NK-92 treated with Interleukin-12 subunit alpha and Interleukin-12 subunit beta, amount 100 ng/mL, for 24 hours (cell line): ENCODE measurements at regions not wholly inside any gene's neighbourhood (a gene's known extent, or its start where the extent isn't known, plus 50 kb on each side); places are given as distances from the start of the nearest gene placed in this dataset.

Source experiments
- DNase-seq: peaks from one replicate; lab custom pipeline; 2025; lab: John Stamatoyannopoulos, UW

GRCh38 chr13:108437496-108437895, 168.0 kb downstream of the TNFSF13B start:
- DNase-seq = no peak

- no peak for DNase-seq
Measured at GRCh38 chr13:108439556-108439955, 170.0 kb downstream of the TNFSF13B start.

- DNase-seq = no peak
Measured at GRCh38 chr13:108444448-108444847, 174.9 kb downstream of the TNFSF13B start.

DNA sequence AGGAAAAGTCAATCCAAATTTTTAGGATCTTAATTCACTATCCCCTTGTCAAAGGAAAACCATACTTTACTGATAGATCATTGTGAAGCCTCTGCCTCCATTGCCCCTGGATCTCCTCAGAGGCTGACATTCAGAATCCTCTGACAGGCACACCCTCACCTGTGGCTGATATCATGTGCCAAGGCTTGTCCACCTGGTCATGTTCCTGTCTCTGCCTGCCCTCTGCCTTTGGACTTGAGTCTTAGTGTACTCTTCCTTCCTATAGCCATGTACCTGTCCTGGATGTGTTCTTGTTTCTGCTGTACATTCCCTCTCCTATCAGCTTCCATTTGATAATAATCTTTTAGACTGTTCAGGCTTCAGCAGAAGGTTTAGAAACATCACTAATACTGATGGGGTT, 179.4 kb downstream of the TNFSF13B start:
- no peak for DNase-seq

- no peak for DNase-seq
Measured at GRCh38 chr13:108451121-108451520, 178.3 kb upstream of the MYO16 start.

DNA sequence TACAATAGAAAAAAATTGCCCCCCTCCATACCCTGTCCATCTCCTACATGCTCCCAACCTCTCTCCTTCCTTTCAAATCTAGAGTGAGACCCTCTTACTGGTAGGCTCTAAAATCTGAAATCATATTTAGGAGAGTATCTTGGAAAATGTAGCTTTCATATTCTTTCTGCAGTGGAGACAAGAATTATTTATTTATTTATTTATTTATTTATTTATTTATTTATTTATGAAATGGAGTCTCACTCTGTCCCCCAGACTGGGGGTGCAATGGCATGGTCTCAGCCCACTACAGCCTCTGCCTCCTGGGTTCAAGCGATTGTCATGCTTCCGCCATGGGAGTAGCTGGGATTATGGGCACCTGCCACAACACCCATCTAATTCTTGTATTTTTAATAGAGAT, 174.1 kb upstream of the MYO16 start:
- no peak for DNase-seq

GRCh38 chr13:108460043-108460442, 169.4 kb upstream of the MYO16 start:
- DNase-seq = no peak

DNA sequence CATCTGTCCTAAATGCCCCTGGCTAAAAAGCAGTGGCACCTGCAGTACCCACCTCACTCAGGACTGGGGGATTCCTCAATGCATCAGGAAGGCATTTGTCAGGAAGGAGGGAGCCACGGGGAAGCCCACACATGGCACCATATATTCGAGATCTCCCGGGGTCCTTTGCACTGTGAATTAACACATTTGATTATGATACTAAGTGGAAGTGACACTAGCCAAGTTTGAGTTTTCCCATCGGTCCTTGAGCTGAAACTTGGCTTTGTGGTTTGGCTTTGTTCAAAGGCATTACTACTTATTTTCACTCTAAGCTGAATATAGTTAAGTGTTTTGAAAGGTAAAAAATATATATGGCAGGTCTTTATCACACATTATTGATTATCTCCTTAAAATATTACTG, 168.7 kb upstream of the MYO16 start:
- no peak for DNase-seq

DNA sequence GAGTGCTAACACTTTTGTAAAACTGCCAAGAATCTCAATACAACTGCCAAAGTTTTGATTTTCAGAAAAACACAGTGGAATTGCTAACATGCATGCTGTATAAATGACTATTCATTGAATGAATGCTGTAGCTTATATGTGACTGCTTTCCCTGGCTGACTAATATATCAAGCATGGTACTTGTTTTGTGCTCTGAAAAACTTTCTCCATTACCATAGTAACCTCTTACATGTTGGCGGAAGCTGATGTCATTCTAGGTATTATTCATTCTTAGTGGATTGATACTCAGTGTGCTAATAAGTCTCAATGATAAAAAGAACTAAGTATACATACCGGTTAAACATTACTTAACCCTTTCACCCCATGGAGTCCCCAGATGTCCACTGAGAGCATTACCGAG, 166.1 kb upstream of the MYO16 start:
- no peak for DNase-seq

DNA sequence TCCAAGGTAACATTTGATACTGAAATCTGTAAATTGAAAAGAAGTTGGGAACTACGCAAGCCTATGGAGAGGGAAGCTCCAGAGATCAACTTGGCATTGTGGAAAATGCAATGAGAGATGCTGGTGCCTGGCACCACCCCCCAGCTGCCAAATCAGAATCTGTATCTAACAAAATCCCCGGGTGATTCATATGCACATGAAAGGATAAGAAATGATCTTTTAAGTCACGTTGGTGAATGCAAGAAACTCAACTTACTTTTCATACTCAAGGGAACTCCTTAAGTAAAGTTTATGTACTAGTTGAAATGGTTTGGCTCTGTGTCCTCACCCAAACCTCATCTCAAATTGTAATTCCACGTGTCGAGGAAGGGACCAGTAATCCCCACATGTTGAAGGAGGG, 158.5 kb upstream of the MYO16 start:
- DNase-seq = no peak

DNA sequence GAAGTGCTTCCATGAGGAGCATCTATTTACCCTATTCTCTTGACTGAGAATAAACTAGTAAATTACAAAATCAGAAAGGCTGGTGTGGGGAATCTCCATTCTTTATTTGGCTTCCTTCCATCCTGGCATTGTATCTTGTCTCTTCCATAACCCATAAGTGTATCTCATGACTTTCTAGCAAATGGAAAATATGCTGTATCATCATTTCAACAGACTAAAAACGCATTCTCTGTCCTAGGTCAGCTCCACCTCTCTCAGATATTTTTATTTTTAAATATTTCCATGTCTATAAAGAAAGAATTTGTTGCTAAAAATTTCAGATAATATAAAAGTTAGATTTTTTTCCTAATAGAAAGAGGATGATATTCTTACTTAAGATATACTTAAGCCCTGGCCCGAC, 154.2 kb upstream of the MYO16 start:
- no peak for DNase-seq

DNA sequence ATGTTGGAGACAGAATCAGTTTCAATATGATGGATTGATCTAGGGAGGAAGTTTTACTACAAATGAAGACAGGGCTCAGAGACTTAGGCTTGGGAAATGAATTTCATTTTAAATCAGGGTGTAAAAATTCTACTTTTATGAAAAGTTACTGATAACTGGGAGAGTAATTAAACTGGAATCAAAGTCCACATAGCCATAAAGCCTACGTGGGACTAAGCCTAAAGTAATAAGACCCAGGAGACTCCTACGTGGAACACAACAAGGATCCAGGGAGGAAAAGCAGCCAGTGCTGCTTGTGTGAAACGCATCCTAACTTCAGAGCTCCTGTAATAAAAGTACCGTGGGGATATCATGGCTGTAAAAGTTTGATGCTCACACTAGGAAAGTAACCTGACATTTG, 152.0 kb upstream of the MYO16 start:
- DNase-seq = no peak

- DNase-seq = no peak
Measured at GRCh38 chr13:108478179-108478578, 151.2 kb upstream of the MYO16 start.

- no peak for DNase-seq
Measured at GRCh38 chr13:108483981-108484380, 145.4 kb upstream of the MYO16 start.

GRCh38 chr13:108486096-108486495, 143.3 kb upstream of the MYO16 start:
- no peak for DNase-seq

DNA sequence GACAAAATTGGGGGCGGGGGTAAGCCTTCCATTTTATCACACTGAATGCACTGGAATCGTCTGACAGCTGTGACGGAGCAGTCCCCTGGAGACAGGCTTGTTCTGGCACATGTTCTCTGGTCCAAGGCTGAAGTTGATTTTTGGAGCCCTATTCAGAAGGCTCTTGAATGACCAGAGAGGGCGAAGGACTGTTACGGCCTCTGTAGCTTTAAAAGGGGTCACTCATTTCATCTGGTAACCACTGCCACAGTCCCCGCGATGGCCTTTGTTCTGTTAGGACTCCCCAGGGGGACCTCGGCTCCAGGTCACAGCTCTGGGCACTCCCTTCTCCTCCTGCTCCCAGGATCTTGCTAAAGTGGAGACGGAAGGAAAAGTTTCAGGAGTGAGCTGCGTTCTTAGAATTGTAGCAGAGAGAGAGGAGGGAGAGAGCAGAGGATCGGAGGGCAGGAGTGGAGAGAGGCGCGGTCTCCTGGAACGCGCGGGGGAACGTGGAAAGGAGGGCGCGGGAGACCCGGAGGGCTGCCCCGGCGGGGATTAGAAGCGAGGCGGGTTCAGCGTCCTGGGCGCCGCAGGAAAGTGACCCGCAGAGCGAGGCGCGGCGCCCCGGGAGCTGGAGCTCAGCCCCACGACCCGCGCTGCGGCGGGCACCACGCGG, 134.3 kb upstream of the MYO16 start:
- no peak for DNase-seq

DNA sequence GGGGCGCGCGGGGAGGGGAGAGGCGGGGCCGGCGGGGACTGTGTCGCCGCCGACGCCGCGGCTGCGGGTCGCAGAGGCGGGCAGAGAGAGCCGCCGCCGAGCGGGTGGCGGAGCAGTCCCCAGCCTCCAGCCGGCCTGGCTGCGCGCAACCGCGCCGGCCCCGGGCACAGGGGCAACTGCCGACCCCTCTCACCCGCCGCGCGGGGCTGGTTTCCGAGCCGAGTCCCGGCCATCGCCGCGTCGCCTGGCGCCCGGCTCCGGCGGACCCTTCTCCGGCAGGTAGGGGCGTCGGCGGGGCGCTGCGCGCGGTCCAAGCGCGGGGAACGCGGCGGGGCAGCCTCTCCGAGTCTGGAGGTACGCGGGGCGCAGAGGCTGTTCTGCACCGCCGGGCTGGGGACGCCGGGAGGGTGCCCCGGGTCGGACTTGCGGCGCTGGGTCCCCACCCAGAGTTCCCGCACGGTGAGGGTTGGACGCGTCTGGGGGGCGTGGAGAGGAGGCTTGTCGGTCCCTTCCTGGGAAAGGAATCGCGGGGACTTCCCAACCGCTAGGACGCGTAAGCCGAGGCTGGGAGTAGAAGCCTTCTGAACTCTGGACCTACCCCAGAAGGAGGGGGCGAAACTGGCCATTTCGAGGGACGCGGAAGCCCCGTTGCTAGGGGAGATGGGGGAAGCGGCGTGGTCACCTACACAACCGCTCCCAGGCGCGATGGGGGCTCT, 133.6 kb upstream of the MYO16 start:
- no peak for DNase-seq

DNA sequence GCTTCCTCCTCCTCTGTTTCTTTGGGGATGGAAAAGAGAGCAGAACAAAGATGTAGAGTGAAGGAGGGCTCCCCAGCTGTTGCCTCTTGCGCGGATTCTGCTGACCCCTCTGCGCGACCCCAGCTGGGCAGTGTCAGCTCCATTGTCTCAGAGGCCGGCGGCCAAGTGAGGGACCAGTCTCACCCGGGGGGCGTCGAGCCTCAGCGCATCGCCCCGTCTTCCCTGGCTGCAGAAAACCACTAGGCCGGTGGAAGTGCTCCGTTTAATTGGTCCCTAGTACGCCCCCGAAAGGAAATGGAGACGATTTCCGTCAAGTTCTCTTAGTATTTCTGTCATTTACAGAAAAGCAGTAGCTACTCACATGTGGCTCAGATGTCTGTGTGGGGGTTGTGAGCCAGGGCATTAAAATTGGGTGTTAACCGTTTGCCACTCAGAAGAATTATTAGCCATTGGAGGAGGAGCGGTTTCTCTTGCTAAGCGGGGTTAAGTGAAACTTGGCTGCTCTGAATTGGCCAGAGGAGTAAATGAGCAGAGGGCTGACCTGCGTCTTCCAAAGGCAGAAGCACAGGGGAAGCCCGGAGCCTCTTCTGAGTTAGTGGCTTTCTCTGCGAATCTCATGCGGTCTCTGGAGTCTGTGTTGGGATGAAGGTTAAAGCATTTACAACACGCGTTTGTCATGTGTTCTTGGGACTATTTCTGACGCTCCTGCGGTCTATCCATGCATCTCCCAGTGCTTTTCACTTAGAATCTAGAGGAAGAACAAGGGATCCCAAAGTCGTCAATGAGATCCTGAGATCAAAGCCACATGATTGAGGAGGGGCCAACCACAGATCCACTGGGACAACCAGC, 132.8 kb upstream of the MYO16 start:
- no peak for DNase-seq

- no peak for DNase-seq
Measured at GRCh38 chr13:108500711-108501110, 128.7 kb upstream of the MYO16 start.

- no peak for DNase-seq
Measured at GRCh38 chr13:108508263-108508662, 121.1 kb upstream of the MYO16 start.

- DNase-seq = no peak
Measured at GRCh38 chr13:108525827-108526226, 103.6 kb upstream of the MYO16 start.

GRCh38 chr13:108526286-108526685, 103.1 kb upstream of the MYO16 start:
- DNase-seq = no peak

DNA sequence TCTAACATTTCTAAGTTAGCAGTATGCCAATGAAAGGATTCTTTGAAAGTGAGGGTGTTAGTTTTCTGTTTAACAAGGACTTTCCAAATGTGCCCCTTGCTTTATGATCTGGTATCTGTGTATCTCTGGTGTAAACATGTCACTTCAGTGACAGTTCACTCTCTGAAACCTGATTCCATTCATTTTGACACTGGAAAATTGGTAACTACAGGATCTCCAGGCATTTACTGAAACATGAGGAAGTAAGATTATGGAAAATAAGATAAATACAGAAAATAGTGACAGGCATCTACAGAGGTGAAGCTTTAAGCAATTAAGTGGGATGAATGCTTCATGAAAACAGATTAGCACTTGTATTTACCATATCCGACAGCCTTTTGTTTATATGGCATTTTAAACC, 101.6 kb upstream of the MYO16 start:
- no peak for DNase-seq
